SU-DHL-6 (cell line): ENCODE measurements at regions not wholly inside any gene's neighbourhood (a gene's known extent, or its start where the extent isn't known, plus 50 kb on each side); places are given as distances from the start of the nearest gene placed in this dataset.

Source experiments
- EZH2phosphoT487 ChIP-seq: fragments of 200-600 bp; sonication (generic), shearing (Covaris generic); conservative IDR thresholded peaks from 2 replicates; pipeline ENCODE4 v1.6.1; 2018; ENCODE audit warnings: mild to moderate bottlenecking, antibody characterized with exemption, low read length, moderate library complexity, mixed read lengths
- TF ChIP-seq, protein P1 (sequence below): fragments of 200-600 bp; sonication (generic); IDR thresholded peaks from one replicate; pipeline ENCODE4 v1.5.1; 2017; ENCODE audit warnings: antibody characterized with exemption, mild to moderate bottlenecking, low read length, moderate library complexity; ENCODE audit not compliant: insufficient read depth, poor library complexity, severe bottlenecking

- TF ChIP-seq, protein P1, sequence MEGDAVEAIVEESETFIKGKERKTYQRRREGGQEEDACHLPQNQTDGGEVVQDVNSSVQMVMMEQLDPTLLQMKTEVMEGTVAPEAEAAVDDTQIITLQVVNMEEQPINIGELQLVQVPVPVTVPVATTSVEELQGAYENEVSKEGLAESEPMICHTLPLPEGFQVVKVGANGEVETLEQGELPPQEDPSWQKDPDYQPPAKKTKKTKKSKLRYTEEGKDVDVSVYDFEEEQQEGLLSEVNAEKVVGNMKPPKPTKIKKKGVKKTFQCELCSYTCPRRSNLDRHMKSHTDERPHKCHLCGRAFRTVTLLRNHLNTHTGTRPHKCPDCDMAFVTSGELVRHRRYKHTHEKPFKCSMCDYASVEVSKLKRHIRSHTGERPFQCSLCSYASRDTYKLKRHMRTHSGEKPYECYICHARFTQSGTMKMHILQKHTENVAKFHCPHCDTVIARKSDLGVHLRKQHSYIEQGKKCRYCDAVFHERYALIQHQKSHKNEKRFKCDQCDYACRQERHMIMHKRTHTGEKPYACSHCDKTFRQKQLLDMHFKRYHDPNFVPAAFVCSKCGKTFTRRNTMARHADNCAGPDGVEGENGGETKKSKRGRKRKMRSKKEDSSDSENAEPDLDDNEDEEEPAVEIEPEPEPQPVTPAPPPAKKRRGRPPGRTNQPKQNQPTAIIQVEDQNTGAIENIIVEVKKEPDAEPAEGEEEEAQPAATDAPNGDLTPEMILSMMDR: no peak
- TF ChIP-seq EZH2phosphoT487: no peak
These were observed 968.2 kb downstream of the STIM2 start for GRCh38 chr4:27828843-27829242.
